ENCODE measurements at regions not wholly inside any gene's neighbourhood (a gene's known extent, or its start where the extent isn't known, plus 50 kb on each side); places are given as distances from the start of the nearest gene placed in this dataset.

GRCh38 chr1:34286511-34286910 lies 109.8 kb downstream of the C1orf94 start:
- TF ChIP-seq ARNTL (CRISPR knock-in tag; IDR thresholded peaks at IDR 0.05; ENCODE audit: borderline replicate concordance, low read depth) (no peak), CSDC2 (CRISPR knock-in tag; IDR thresholded peaks at IDR 0.05) (no peak), ZFP30 (CRISPR knock-in tag; IDR thresholded peaks at IDR 0.05) (no peak), PATZ1 (CRISPR knock-in tag; IDR thresholded peaks at IDR 0.05; ENCODE audit: borderline replicate concordance) (no peak), TOX (CRISPR knock-in tag; IDR thresholded peaks at IDR 0.05; ENCODE audit: borderline replicate concordance) (no peak), CREB5 (CRISPR knock-in tag; IDR thresholded peaks at IDR 0.05; ENCODE audit: low read depth) (no peak), ZFP3 (CRISPR knock-in tag; IDR thresholded peaks at IDR 0.05) (no peak), GLIS3 (CRISPR knock-in tag; IDR thresholded peaks at IDR 0.05) (no peak), PPARA (CRISPR knock-in tag; IDR thresholded peaks at IDR 0.05; ENCODE audit: borderline replicate concordance) (no peak), RARB (CRISPR knock-in tag; IDR thresholded peaks at IDR 0.05) (no peak), ESRRG (CRISPR knock-in tag; IDR thresholded peaks at IDR 0.05) (no peak), ZNF565 (CRISPR knock-in tag; conservative IDR thresholded peaks at IDR 0.05; ENCODE audit: low read depth) (no peak), ZC3H10 (CRISPR knock-in tag; IDR thresholded peaks at IDR 0.05) (no peak), OSR1 (CRISPR knock-in tag; IDR thresholded peaks at IDR 0.05) (no peak)
